H9 (cell line): ENCODE measurements at regions not wholly inside any gene's neighbourhood (a gene's known extent, or its start where the extent isn't known, plus 50 kb on each side); places are given as distances from the start of the nearest gene placed in this dataset.

Experiments used
- DNase-seq: peaks from one replicate; pipeline ENCODE4 v3.0.0-alpha.2; 2017
- H2AFZ ChIP-seq: one replicate; pipeline ENCODE4 v1.6.1; 2013; ENCODE audit warnings: mild to moderate bottlenecking, low read length, control low read depth, moderate library complexity
- H2AK5ac ChIP-seq: 2 replicates; pipeline ENCODE4 v1.6.1; 2013; ENCODE audit warnings: low read length, control low read depth, mixed read lengths; ENCODE audit not compliant: insufficient read length
- H2BK120ac ChIP-seq: one replicate; pipeline ENCODE4 v1.6.1; 2013; ENCODE audit warnings: low read depth, mild to moderate bottlenecking, low read length, control low read depth, inconsistent platforms; ENCODE audit not compliant: poor library complexity, severe bottlenecking
- H2BK12ac ChIP-seq: 2 replicates; pipeline ENCODE4 v1.6.1; 2013; ENCODE audit warnings: low read length, control low read depth, mixed read lengths, low read depth; ENCODE audit not compliant: insufficient read length
- H2BK15ac ChIP-seq: 2 replicates; pipeline ENCODE4 v1.6.1; 2013; ENCODE audit warnings: low read depth, low read length, control low read depth
- H2BK20ac ChIP-seq: one replicate; pipeline ENCODE4 v1.6.1; 2013; ENCODE audit warnings: low read depth, mild to moderate bottlenecking, low read length, control low read depth, inconsistent platforms; ENCODE audit not compliant: poor library complexity, severe bottlenecking
- H2BK5ac ChIP-seq: 2 replicates; pipeline ENCODE4 v1.6.1; 2013; ENCODE audit warnings: low read length, control low read depth, mixed read lengths; ENCODE audit not compliant: insufficient read length
- H3K14ac ChIP-seq: 2 replicates; pipeline ENCODE4 v1.6.1; 2013; ENCODE audit warnings: low read length, control low read depth; ENCODE audit not compliant: insufficient read depth
- H3K18ac ChIP-seq: 2 replicates; pipeline ENCODE4 v1.6.1; 2013; ENCODE audit warnings: low read depth, mild to moderate bottlenecking, mixed read lengths, low read length, control low read depth; ENCODE audit not compliant: insufficient read length
- H3K23ac ChIP-seq: 2 replicates; pipeline ENCODE4 v1.6.1; 2013; ENCODE audit warnings: low read length, control low read depth, mixed read lengths, low read depth; ENCODE audit not compliant: insufficient read length
- H3K23me2 ChIP-seq: 2 replicates; pipeline ENCODE4 v1.6.1; 2013; ENCODE audit warnings: low read depth, mild to moderate bottlenecking, mixed read lengths, low read length, control low read depth; ENCODE audit not compliant: insufficient read length, poor library complexity, severe bottlenecking
- H3K27ac ChIP-seq: 2 replicates; pipeline ENCODE4 v1.5.1; 2013; ENCODE audit warnings: low read length, control low read depth, mixed read lengths, low read depth; ENCODE audit not compliant: insufficient read length
- H3K27me3 ChIP-seq: 2 replicates; pipeline ENCODE4 v1.6.1; 2013; ENCODE audit warnings: low read length, control low read depth, inconsistent platforms; ENCODE audit not compliant: insufficient read depth
- H3K4ac ChIP-seq: 2 replicates; pipeline ENCODE4 v1.6.1; 2013; ENCODE audit warnings: low read depth, mild to moderate bottlenecking, control low read depth, inconsistent platforms, low read length, moderate library complexity
- H3K4me1 ChIP-seq: 2 replicates; pipeline ENCODE4 v1.6.1; 2013; ENCODE audit warnings: low read length, control low read depth, inconsistent platforms; ENCODE audit not compliant: insufficient read depth
- H3K4me2 ChIP-seq: 2 replicates; pipeline ENCODE4 v1.6.1; 2013; ENCODE audit warnings: low read length, control low read depth, mixed read lengths; ENCODE audit not compliant: insufficient read length, insufficient read depth
- H3K56ac ChIP-seq: 2 replicates; pipeline ENCODE4 v1.6.1; 2013; ENCODE audit warnings: low read depth, mild to moderate bottlenecking, mixed read lengths, low read length, control low read depth; ENCODE audit not compliant: insufficient read length
- H3K79me1 ChIP-seq: 2 replicates; pipeline ENCODE4 v1.6.1; 2013; ENCODE audit warnings: low read depth, mild to moderate bottlenecking, moderate library complexity, low read length, control low read depth, inconsistent platforms; ENCODE audit not compliant: insufficient read depth, poor library complexity, severe bottlenecking
- H3K79me2 ChIP-seq: 2 replicates; pipeline ENCODE4 v1.6.1; 2013; ENCODE audit warnings: low read length, control low read depth, inconsistent platforms; ENCODE audit not compliant: insufficient read depth
- H3K9ac ChIP-seq: 2 replicates; pipeline ENCODE4 v1.6.1; 2013; ENCODE audit warnings: low read length, control low read depth, mixed read lengths; ENCODE audit not compliant: insufficient read length; ENCODE audit errors: extremely low read depth
- H3K9me3 ChIP-seq: one replicate; pipeline ENCODE4 v1.6.1; 2013; ENCODE audit warnings: low read depth, low read length, inconsistent platforms; ENCODE audit not compliant: control insufficient read depth
- H3T11ph ChIP-seq: one replicate; pipeline ENCODE4 v1.6.1; 2013; ENCODE audit warnings: mild to moderate bottlenecking, low read length, control low read depth, inconsistent platforms
- H4K20me1 ChIP-seq: one replicate; pipeline ENCODE4 v1.6.1; 2013; ENCODE audit not compliant: control insufficient read depth, insufficient read length, insufficient read depth
- H4K5ac ChIP-seq: 2 replicates; pipeline ENCODE4 v1.6.1; 2013; ENCODE audit warnings: low read depth, mild to moderate bottlenecking, mixed read lengths, low read length, control low read depth; ENCODE audit not compliant: insufficient read length
- H4K8ac ChIP-seq: replicated peaks from 2 replicates; pipeline ENCODE4 v1.6.1; 2013; ENCODE audit warnings: low read length, control low read depth, mixed read lengths, low read depth; ENCODE audit not compliant: insufficient read length
- H4K91ac ChIP-seq: 2 replicates; pipeline ENCODE4 v1.6.1; 2013; ENCODE audit warnings: low read depth, mild to moderate bottlenecking, moderate library complexity, mixed read lengths, low read length, control low read depth; ENCODE audit not compliant: insufficient read length
- H3K27ac Mint-ChIP-seq, 3 experiments: 2 replicates in 2 of 3; 3 replicates in 1 of 3; pipeline ENCODE4 v1.8.0; 2020 to 2021; ENCODE audit warnings: mixed read lengths in 3 of 3, mild to moderate bottlenecking in 1 of 3, moderate library complexity in 1 of 3
- H3K27me3 Mint-ChIP-seq: 2 replicates; pipeline ENCODE4 v1.8.0; 2021; ENCODE audit warnings: low read depth, mild to moderate bottlenecking, moderate library complexity, mixed read lengths
- H3K36me3 Mint-ChIP-seq, 3 experiments: 2 replicates in 2 of 3; 3 replicates in 1 of 3; pipeline ENCODE4 v1.8.0; 2020 to 2021; ENCODE audit warnings: low read depth in 3 of 3, mixed read lengths in 3 of 3; ENCODE audit not compliant: insufficient read depth in 1 of 3
- H3K4me1 Mint-ChIP-seq, 2 experiments: 2 replicates each; pipeline ENCODE4 v1.8.0; 2020; ENCODE audit warnings: mixed read lengths in 2 of 2
- H3K4me3 Mint-ChIP-seq, 2 experiments: 2 replicates in 1 of 2; 3 replicates in 1 of 2; pipeline ENCODE4 v1.8.0; 2020 to 2021; ENCODE audit warnings: mild to moderate bottlenecking in 2 of 2, mixed read lengths in 2 of 2, moderate library complexity in 1 of 2
- H3K9me3 Mint-ChIP-seq, 2 experiments: 2 replicates in 1 of 2; 3 replicates in 1 of 2; pipeline ENCODE4 v1.8.0; 2020; ENCODE audit warnings: mild to moderate bottlenecking in 2 of 2, mixed read lengths in 2 of 2, moderate library complexity in 1 of 2
- WGBS: extraction: QIAGEN DNeasy Blood & Tissue Kit; methylation state at CpG from one replicate; pipeline ENCODE4 v1.1.7; 2013; ENCODE audit warnings: missing lambda C conversion rate, low lambda C conversion rate, mixed read lengths; ENCODE audit not compliant: insufficient read length; ENCODE audit errors: extremely low coverage; 5-methylcytosine and 5-hydroxymethylcytosine counted together
- TF ChIP-seq, protein P1 (sequence below): fragments of 200-600 bp; sonication (generic); conservative IDR thresholded peaks from 3 replicates; pipeline ENCODE4 v1.8.0; 2021; ENCODE audit warnings: antibody characterized with exemption, mild to moderate bottlenecking

DNA sequence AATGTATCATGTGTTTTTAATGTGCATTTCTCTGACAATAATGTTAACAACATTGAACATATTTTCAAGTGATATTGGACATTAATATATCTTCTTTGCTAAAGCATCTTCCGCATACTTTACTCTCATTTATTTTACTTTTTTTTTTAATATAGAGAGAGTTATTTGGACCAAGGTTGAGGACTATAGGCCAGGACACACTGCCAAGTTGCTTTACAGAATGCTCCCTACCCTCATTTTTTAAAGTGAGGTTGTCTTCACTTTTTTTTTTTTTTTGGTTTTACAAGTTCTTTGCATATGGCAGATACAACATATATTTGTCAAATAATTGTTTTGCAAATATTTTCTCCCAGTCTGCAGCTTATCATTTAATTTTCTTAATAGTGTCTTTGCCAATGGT lies 201.8 kb downstream of the OSR1 start:
- no peak overlapping the region for H3K18ac ChIP-seq
- no peak overlapping the region for H3K27ac ChIP-seq
- H3K14ac ChIP-seq: no peak overlapping the region
- no peaks in the 10 kb centered on the region for H3K79me2 ChIP-seq
- peaks cover 2 to 19% (median 8%) of the 10 kb centered on the region in 3 experiments; a peak in 6 of 7 replicates for H3K36me3 Mint-ChIP-seq
- WGBS: no CpG with 5 or more reads among the region's 1 CpG
- no peaks in the 10 kb centered on the region; a peak in 1 of 4 replicates for H3K4me1 Mint-ChIP-seq
- H2BK20ac ChIP-seq: no peak overlapping the region
- no peaks in the 10 kb centered on the region for H3K9me3 ChIP-seq
- H3K27ac Mint-ChIP-seq: no peak overlapping the region
- H4K8ac ChIP-seq: no peak overlapping the region
- no peak for DNase-seq
- H4K20me1 ChIP-seq: no peaks in the 10 kb centered on the region
- H3K56ac ChIP-seq: no peak overlapping the region
- H3K4me1 ChIP-seq: no peaks in the 10 kb centered on the region
- no peak overlapping the region for H2BK120ac ChIP-seq
- no peak overlapping the region for H4K91ac ChIP-seq
- no peak overlapping the region for H3K9ac ChIP-seq
- no peak overlapping the region for H3K4me3 Mint-ChIP-seq
- H2BK12ac ChIP-seq: no peak overlapping the region
- no peak overlapping the region for H2BK5ac ChIP-seq
- H3K27me3 Mint-ChIP-seq: no peaks in the 10 kb centered on the region
- no peak overlapping the region for H4K5ac ChIP-seq
- H3K79me1 ChIP-seq: no peaks in the 10 kb centered on the region
- no peak overlapping the region for H3K4me2 ChIP-seq
- peaks cover 15 to 16% of the 10 kb centered on the region in 2 experiments for H3K9me3 Mint-ChIP-seq
- no peak overlapping the region for H2BK15ac ChIP-seq
- TF ChIP-seq, protein P1, sequence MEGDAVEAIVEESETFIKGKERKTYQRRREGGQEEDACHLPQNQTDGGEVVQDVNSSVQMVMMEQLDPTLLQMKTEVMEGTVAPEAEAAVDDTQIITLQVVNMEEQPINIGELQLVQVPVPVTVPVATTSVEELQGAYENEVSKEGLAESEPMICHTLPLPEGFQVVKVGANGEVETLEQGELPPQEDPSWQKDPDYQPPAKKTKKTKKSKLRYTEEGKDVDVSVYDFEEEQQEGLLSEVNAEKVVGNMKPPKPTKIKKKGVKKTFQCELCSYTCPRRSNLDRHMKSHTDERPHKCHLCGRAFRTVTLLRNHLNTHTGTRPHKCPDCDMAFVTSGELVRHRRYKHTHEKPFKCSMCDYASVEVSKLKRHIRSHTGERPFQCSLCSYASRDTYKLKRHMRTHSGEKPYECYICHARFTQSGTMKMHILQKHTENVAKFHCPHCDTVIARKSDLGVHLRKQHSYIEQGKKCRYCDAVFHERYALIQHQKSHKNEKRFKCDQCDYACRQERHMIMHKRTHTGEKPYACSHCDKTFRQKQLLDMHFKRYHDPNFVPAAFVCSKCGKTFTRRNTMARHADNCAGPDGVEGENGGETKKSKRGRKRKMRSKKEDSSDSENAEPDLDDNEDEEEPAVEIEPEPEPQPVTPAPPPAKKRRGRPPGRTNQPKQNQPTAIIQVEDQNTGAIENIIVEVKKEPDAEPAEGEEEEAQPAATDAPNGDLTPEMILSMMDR: no peak
- no peak overlapping the region for H3K4ac ChIP-seq
- H2AK5ac ChIP-seq: no peak overlapping the region
- no peak overlapping the region for H3T11ph ChIP-seq
- no peak overlapping the region for H3K23ac ChIP-seq
- H2AFZ ChIP-seq: no peak overlapping the region
- H3K27me3 ChIP-seq: no peaks in the 10 kb centered on the region
- no peaks in the 10 kb centered on the region for H3K23me2 ChIP-seq
